T-helper 17 cell (primary cell): ENCODE measurements at regions not wholly inside any gene's neighbourhood (a gene's known extent, or its start where the extent isn't known, plus 50 kb on each side); places are given as distances from the start of the nearest gene placed in this dataset.

ENCODE experiments used
- ATAC-seq: fragments of 150-1000 bp; cut with Tn5 transposase; 2 replicates; pipeline ENCODE4 v1.10.0; 2021; ENCODE audit warnings: mild to moderate bottlenecking, moderate library complexity
- DNase-seq, 3 donors: peaks; one replicate each; pipeline versions ENCODE4 v3.0.0 to v3.0.0-alpha.2; 2020 to 2021
- H3K9me3 ChIP-seq: one replicate; pipeline ENCODE4 v1.7.0; 2013; ENCODE audit warnings: low read length, mild to moderate bottlenecking; ENCODE audit not compliant: control insufficient read depth, poor library complexity, severe bottlenecking
- H3K27ac Mint-ChIP-seq: one replicate; pipeline ENCODE4 v1.8.0; 2022; ENCODE audit warnings: mild to moderate bottlenecking, moderate library complexity, mixed read lengths
- H3K27me3 Mint-ChIP-seq: one replicate; pipeline ENCODE4 v1.8.0; 2022; ENCODE audit warnings: mixed read lengths
- H3K36me3 Mint-ChIP-seq: one replicate; pipeline ENCODE4 v1.8.0; 2022; ENCODE audit warnings: low read depth, mixed read lengths
- H3K4me1 Mint-ChIP-seq: one replicate; pipeline ENCODE4 v1.8.0; 2022; ENCODE audit warnings: mild to moderate bottlenecking, mixed read lengths
- H3K4me3 Mint-ChIP-seq: one replicate; pipeline ENCODE4 v1.8.0; 2022; ENCODE audit warnings: mild to moderate bottlenecking, moderate library complexity, mixed read lengths

- ATAC-seq, result no peak
- no peak overlapping the region for H3K27ac Mint-ChIP-seq
- H3K36me3 Mint-ChIP-seq, result no peaks in the 10 kb centered on the region
- no peaks in the 10 kb centered on the region for H3K4me1 Mint-ChIP-seq
- H3K4me3 Mint-ChIP-seq, result no peak overlapping the region
- no peaks in the 10 kb centered on the region for H3K9me3 ChIP-seq
- DNase-seq, result no peak
- peaks cover 9% of the 10 kb centered on the region for H3K27me3 Mint-ChIP-seq
These were observed 115.7 kb upstream of the MSX2 start for GRCh38 chr5:174608631-174609097.

GRCh38 chr5:174609116-174609515 lies 115.3 kb upstream of the MSX2 start:
- no peaks in the 10 kb centered on the region for H3K9me3 ChIP-seq
- DNase-seq (no peak), ATAC-seq (no peak)
- Mint-ChIP-seq H3K27ac (no peak overlapping the region), H3K27me3 (peaks cover 9% of the 10 kb centered on the region), H3K4me1 (no peaks in the 10 kb centered on the region), H3K36me3 (no peaks in the 10 kb centered on the region), H3K4me3 (no peak overlapping the region)

- no peaks in the 10 kb centered on the region for H3K9me3 ChIP-seq
- ATAC-seq, result no peak
- Mint-ChIP-seq H3K27me3 (peaks cover 15% of the 10 kb centered on the region), H3K4me1 (no peaks in the 10 kb centered on the region), H3K27ac (no peak overlapping the region), H3K4me3 (no peak overlapping the region), H3K36me3 (no peaks in the 10 kb centered on the region)
- no peak for DNase-seq
These were observed 113.4 kb upstream of the MSX2 start for GRCh38 chr5:174610968-174611367.

- no peak for DNase-seq
- Mint-ChIP-seq H3K4me3 (no peak overlapping the region), H3K27me3 (peaks cover 6% of the 10 kb centered on the region)
These were observed 111.7 kb upstream of the MSX2 start for GRCh38 chr5:174612686-174613085.

GRCh38 chr5:174614500-174615135 lies 109.8 kb upstream of the MSX2 start:
- Mint-ChIP-seq H3K4me1 (no peaks in the 10 kb centered on the region), H3K36me3 (no peaks in the 10 kb centered on the region), H3K4me3 (no peak overlapping the region), H3K27ac (no peak overlapping the region), H3K27me3 (peaks cover 6% of the 10 kb centered on the region)
- DNase-seq (no peak), ATAC-seq (no peak)
- no peaks in the 10 kb centered on the region for H3K9me3 ChIP-seq

More at GRCh38 chr5:174612686-174613085, 111.7 kb upstream of the MSX2 start:
- no peaks in the 10 kb centered on the region for H3K36me3 Mint-ChIP-seq
- no peak for ATAC-seq
- H3K9me3 ChIP-seq, result no peaks in the 10 kb centered on the region
- no peaks in the 10 kb centered on the region for H3K4me1 Mint-ChIP-seq
- no peak overlapping the region for H3K27ac Mint-ChIP-seq

- ATAC-seq (no peak), DNase-seq (no peak)
- Mint-ChIP-seq H3K27me3 (peaks cover 18% of the 10 kb centered on the region), H3K4me1 (peaks cover 2% of the 10 kb centered on the region), H3K4me3 (no peak overlapping the region), H3K27ac (no peak overlapping the region), H3K36me3 (no peaks in the 10 kb centered on the region)
- H3K9me3 ChIP-seq, result no peaks in the 10 kb centered on the region
These were observed 108.3 kb upstream of the MSX2 start for GRCh38 chr5:174616036-174616435.

GRCh38 chr5:174617285-174617684 lies 107.1 kb upstream of the MSX2 start:
- no peaks in the 10 kb centered on the region for H3K9me3 ChIP-seq
- Mint-ChIP-seq H3K27me3 (peaks cover 19% of the 10 kb centered on the region), H3K4me1 (peaks cover 2% of the 10 kb centered on the region), H3K36me3 (no peaks in the 10 kb centered on the region), H3K27ac (no peak overlapping the region), H3K4me3 (no peak overlapping the region)
- DNase-seq (no peak), ATAC-seq (no peak)

- Mint-ChIP-seq H3K27ac (no peak overlapping the region), H3K27me3 (peaks cover 19% of the 10 kb centered on the region), H3K4me3 (no peak overlapping the region), H3K36me3 (no peaks in the 10 kb centered on the region), H3K4me1 (peaks cover 2% of the 10 kb centered on the region)
- ATAC-seq (no peak), DNase-seq (no peak)
- no peaks in the 10 kb centered on the region for H3K9me3 ChIP-seq
These were observed 106.5 kb upstream of the MSX2 start for GRCh38 chr5:174617910-174618309.

- Mint-ChIP-seq H3K4me1 (peaks cover 2% of the 10 kb centered on the region), H3K36me3 (no peaks in the 10 kb centered on the region), H3K27ac (no peak overlapping the region), H3K4me3 (no peak overlapping the region), H3K27me3 (peaks cover 23% of the 10 kb centered on the region)
- H3K9me3 ChIP-seq, result no peaks in the 10 kb centered on the region
- ATAC-seq, result no peak
- DNase-seq, result no peak
These were observed 105.8 kb upstream of the MSX2 start for GRCh38 chr5:174618589-174618988.

GRCh38 chr5:174622067-174622466 lies 102.3 kb upstream of the MSX2 start:
- H3K36me3 Mint-ChIP-seq, result no peaks in the 10 kb centered on the region
- no peak overlapping the region for H3K4me3 Mint-ChIP-seq
- DNase-seq (no peak), ATAC-seq (no peak)
- no peak overlapping the region for H3K27ac Mint-ChIP-seq
- H3K27me3 Mint-ChIP-seq, result peaks cover 22% of the 10 kb centered on the region
- H3K9me3 ChIP-seq, result no peaks in the 10 kb centered on the region
- H3K4me1 Mint-ChIP-seq, result peaks cover 2% of the 10 kb centered on the region

- DNase-seq, result no peak
- H3K36me3 Mint-ChIP-seq, result no peaks in the 10 kb centered on the region
- ATAC-seq, result no peak
- H3K27ac Mint-ChIP-seq, result no peak overlapping the region
- H3K9me3 ChIP-seq, result no peaks in the 10 kb centered on the region
- H3K27me3 Mint-ChIP-seq, result peaks cover 22% of the 10 kb centered on the region
- no peak overlapping the region for H3K4me3 Mint-ChIP-seq
- H3K4me1 Mint-ChIP-seq, result peaks cover 2% of the 10 kb centered on the region
These were observed 101.4 kb upstream of the MSX2 start for GRCh38 chr5:174623018-174623417.

- peaks cover 2% of the 10 kb centered on the region for H3K4me1 Mint-ChIP-seq
- H3K4me3 Mint-ChIP-seq, result no peak overlapping the region
- ATAC-seq (no peak), DNase-seq (no peak)
- no peak overlapping the region for H3K27ac Mint-ChIP-seq
- H3K27me3 Mint-ChIP-seq, result peaks cover 22% of the 10 kb centered on the region
- no peaks in the 10 kb centered on the region for H3K9me3 ChIP-seq
- H3K36me3 Mint-ChIP-seq, result no peaks in the 10 kb centered on the region
These were observed 100.9 kb upstream of the MSX2 start for GRCh38 chr5:174623433-174624019.

- DNase-seq (no peak), ATAC-seq (no peak)
- Mint-ChIP-seq H3K27me3 (peaks cover 22% of the 10 kb centered on the region), H3K4me1 (peaks cover 2% of the 10 kb centered on the region), H3K27ac (no peak overlapping the region), H3K4me3 (no peak overlapping the region), H3K36me3 (no peaks in the 10 kb centered on the region)
- H3K9me3 ChIP-seq, result no peaks in the 10 kb centered on the region
These were observed 99.5 kb upstream of the MSX2 start for GRCh38 chr5:174624733-174625522.
